ENCODE measurements at regions not wholly inside any gene's neighbourhood (a gene's known extent, or its start where the extent isn't known, plus 50 kb on each side); places are given as distances from the start of the nearest gene placed in this dataset.

DNA sequence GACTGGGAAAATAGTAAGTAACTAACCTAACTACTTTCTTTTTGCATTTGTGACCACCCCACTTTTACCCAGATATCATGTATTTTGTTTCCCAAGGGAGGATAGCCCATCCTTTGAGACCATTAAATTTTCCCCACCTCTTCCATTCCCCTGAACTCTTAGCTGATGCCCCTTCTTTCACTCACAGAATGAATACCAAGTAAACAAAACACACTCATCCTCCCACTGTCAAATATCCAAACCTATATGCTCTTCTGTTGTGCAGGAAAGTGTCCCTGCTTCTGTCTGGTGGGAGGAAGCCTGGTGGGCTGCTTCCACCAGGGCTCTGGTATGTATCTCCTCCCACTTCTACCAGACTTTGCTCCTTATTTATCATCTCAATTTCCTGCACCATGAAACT is 64.6 kb upstream of the PARD3B start:
- no peak for TF ChIP-seq JUN (IDR thresholded peaks at IDR 0.05)
- TF ChIP-seq RFX5 (IDR thresholded peaks at IDR 0.05), result no peak
- no peak for TF ChIP-seq TFCP2L1 (CRISPR knock-in tag; IDR thresholded peaks at IDR 0.05)
- TF ChIP-seq, protein P1, sequence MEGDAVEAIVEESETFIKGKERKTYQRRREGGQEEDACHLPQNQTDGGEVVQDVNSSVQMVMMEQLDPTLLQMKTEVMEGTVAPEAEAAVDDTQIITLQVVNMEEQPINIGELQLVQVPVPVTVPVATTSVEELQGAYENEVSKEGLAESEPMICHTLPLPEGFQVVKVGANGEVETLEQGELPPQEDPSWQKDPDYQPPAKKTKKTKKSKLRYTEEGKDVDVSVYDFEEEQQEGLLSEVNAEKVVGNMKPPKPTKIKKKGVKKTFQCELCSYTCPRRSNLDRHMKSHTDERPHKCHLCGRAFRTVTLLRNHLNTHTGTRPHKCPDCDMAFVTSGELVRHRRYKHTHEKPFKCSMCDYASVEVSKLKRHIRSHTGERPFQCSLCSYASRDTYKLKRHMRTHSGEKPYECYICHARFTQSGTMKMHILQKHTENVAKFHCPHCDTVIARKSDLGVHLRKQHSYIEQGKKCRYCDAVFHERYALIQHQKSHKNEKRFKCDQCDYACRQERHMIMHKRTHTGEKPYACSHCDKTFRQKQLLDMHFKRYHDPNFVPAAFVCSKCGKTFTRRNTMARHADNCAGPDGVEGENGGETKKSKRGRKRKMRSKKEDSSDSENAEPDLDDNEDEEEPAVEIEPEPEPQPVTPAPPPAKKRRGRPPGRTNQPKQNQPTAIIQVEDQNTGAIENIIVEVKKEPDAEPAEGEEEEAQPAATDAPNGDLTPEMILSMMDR (IDR thresholded peaks at IDR 0.05), result no peak
- TF ChIP-seq HOXB5 (CRISPR knock-in tag; IDR thresholded peaks at IDR 0.05), result no peak
- TF ChIP-seq FOSL2 (IDR thresholded peaks at IDR 0.05), result no peak
- TF ChIP-seq FOSL2 (CRISPR knock-in tag; IDR thresholded peaks at IDR 0.05), result no peak
- no peak for TF ChIP-seq ESRRA (IDR thresholded peaks at IDR 0.05; ENCODE audit: borderline replicate concordance, low read length)
